ENCODE measurements at regions not wholly inside any gene's neighbourhood (a gene's known extent, or its start where the extent isn't known, plus 50 kb on each side); places are given as distances from the start of the nearest gene placed in this dataset.
"Not testable (repeated sequence)": the region's sequence is repeated elsewhere in the genome, so short reads cannot be mapped to it uniquely, and the experiment has no call there.

DNA sequence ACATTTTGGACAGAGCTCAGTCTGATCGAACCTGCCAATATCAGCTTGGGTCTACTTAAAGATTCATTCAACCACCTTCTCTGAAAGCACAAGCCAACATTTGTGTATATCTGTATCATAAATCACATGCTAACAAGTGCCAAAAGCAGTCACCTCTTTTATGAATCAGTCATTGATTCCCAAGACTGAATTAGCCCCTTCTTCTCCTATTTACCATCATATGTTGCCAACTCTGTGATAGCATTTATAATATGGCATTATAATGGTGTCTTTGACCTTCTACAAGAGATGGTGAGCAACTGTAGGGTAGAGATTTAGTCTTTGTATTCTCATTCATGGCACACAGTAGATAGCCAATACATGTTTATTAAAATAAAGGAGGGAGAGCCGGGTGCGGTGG, 61.4 kb downstream of the DDX53 start:
- Histone ChIP-seq H3K27ac (ENCODE audit: low read length) (no peak overlapping the region), H3K4me1 (ENCODE audit: control insufficient read depth, insufficient read depth, low read length) (no peaks in the 10 kb centered on the region), H3K27me3 (ENCODE audit: control insufficient read depth, insufficient read depth) (no peaks in the 10 kb centered on the region), H3K4me3 (ENCODE audit: low read length) (no peak overlapping the region), H3K9me3 (ENCODE audit: control insufficient read depth, low read length) (no peaks in the 10 kb centered on the region)
- 89% methylated on average over 3 of the region's 3 CpGs for WGBS
- intact Hi-C loops (cut with DNase I), result no loop called here
- ATAC-seq, result no peak
- no peak for DNase-seq

DNA sequence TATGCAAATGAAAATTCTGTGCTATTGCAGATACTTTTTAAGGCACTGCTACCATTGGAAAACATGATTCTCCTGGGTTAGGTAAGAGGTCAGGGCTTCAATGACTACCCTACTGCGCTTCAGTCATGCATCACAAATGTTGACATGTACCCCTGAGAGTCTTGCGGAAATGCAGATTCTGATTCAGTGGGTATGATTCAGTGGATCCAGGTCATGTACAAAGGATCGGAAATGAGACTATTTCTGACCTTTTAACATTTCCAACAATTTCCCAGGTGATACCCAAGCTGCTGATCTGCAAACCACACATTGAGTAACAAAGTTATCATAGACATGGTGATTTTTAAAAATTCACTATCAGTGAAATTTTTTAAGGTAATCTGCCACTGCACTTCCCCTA, 62.6 kb downstream of the DDX53 start:
- no peaks in the 10 kb centered on the region for H3K27me3 ChIP-seq (ENCODE audit: control insufficient read depth, insufficient read depth)
- no peak for DNase-seq
- no peak overlapping the region for H3K4me3 ChIP-seq (ENCODE audit: low read length)
- WGBS, result 91% methylated on average over 3 of the region's 3 CpGs
- H3K4me1 ChIP-seq (ENCODE audit: control insufficient read depth, insufficient read depth, low read length), result no peaks in the 10 kb centered on the region
- intact Hi-C loops (cut with DNase I), result no loop called here
- no peak overlapping the region for H3K27ac ChIP-seq (ENCODE audit: low read length)
- H3K9me3 ChIP-seq (ENCODE audit: control insufficient read depth, low read length), result no peaks in the 10 kb centered on the region
- no peak for ATAC-seq

DNA sequence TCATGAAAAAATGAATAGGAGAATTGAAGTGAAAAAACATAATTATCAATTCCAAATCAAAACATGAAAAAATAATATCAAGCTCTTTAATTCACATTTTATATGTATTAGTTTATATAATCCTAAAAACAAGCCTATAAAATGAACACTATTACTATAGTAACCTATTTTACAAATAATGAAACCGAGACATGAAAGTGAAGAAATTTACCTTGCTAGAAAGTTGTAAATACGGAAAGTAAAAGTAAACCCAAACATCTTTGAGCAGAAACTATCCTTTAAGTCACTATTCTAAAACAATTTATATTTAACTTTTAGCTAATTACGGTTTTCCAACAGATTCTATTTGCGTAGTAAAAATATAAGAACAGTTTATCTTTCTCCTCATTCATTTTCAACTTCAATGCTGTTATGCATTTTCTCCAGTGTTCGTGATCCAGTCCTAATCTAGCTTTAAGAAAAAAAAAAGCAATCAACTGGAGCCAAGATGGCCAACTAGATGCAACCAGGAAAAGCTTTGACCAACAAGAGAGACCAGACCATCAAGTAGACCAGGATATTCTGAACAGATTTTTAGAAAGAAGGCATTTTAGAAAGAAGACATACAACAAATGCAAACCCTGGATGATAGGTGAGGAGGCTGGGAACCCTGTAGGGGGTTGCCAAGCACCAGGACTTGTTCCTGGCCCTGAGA, 67.0 kb downstream of the DDX53 start:
- H3K4me1 ChIP-seq (ENCODE audit: control insufficient read depth, insufficient read depth, low read length), result no peaks in the 10 kb centered on the region
- no peak overlapping the region for H3K4me3 ChIP-seq (ENCODE audit: low read length)
- DNase-seq, result no peak
- intact Hi-C loops (cut with DNase I), result no loop called here
- no peak overlapping the region for H3K27ac ChIP-seq (ENCODE audit: low read length)
- no peaks in the 10 kb centered on the region for H3K9me3 ChIP-seq (ENCODE audit: control insufficient read depth, low read length)
- H3K27me3 ChIP-seq (ENCODE audit: control insufficient read depth, insufficient read depth), result no peaks in the 10 kb centered on the region
- WGBS, result 88% methylated on average over 5 of the region's 5 CpGs
- ATAC-seq, result no peak

DNA sequence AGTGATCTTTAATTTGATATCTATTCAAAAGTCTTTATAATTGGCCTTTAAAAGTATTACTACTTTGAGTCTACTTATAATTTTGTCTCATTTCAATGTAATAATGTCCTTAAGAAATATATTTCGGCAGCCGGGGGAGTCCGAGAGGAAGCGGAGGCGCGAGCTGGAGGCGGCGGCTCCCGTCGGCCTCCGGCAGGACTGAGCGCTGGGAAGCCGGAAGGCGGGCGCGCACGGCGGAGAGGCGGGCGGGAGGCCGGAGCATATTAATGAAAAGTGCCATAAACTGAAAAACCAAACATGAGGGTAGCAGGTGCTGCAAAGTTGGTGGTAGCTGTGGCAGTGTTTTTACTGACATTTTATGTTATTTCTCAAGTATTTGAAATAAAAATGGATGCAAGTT, 75.7 kb downstream of the DDX53 start:
- intact Hi-C loops (cut with DNase I); H3K4me1 ChIP-seq (ENCODE audit: control insufficient read depth, insufficient read depth, low read length); H3K27ac ChIP-seq (ENCODE audit: low read length); H3K9me3 ChIP-seq (ENCODE audit: control insufficient read depth, low read length); DNase-seq; H3K27me3 ChIP-seq (ENCODE audit: control insufficient read depth, insufficient read depth); H3K4me3 ChIP-seq (ENCODE audit: low read length): not testable (repeated sequence)
- 98% methylated on average over 21 of the region's 21 CpGs for WGBS
- ATAC-seq, result peak in 1 of 2 donors; percentile 48

DNA sequence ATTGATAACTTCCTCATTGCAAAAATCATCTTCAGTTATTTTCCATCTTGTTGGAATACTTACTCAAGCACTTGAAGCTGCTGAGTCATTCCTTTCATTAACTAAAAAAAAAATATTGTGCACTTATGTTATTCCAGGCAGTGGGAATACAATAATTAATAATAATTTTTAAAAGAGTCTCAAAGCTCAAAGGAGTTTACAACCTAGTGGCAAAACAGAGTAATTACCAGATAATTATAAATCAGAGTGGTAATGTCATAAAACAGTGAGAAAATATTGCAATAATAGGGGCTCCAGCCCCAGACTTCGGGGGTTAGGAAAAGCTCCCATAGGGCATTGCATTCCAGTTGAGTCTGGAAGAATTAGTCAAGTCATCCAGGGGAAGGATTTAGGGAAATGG, 79.6 kb downstream of the DDX53 start:
- intact Hi-C loops (cut with DNase I), result no loop called here
- DNase-seq (no peak), ATAC-seq (no peak)
- Histone ChIP-seq H3K27ac (ENCODE audit: low read length) (no peak overlapping the region), H3K4me3 (ENCODE audit: low read length) (no peak overlapping the region), H3K27me3 (ENCODE audit: control insufficient read depth, insufficient read depth) (no peaks in the 10 kb centered on the region), H3K4me1 (ENCODE audit: control insufficient read depth, insufficient read depth, low read length) (no peaks in the 10 kb centered on the region), H3K9me3 (ENCODE audit: control insufficient read depth, low read length) (no peaks in the 10 kb centered on the region)
- WGBS, result 83% methylated on average over 1 of the region's 1 CpG

DNA sequence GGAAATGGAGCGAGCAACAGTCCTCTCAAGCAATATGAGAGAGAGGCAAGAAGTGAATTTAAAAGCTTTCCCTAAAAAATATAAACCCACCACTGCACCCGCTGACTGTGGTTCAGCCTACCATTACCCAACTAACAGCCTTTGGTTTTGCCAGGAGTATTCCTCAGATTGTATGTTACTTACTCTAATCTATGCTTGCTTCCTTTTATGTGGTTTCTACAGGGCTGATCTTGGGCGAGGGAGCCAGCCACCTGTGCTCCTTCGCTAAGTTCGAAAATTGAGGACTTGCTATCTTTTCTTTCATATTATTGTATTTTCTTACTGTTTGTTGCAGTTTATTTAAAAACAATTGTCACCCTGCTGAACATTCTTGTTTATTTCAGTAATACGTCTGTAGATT, 101.1 kb downstream of the DDX53 start:
- Histone ChIP-seq H3K27ac (ENCODE audit: low read length) (no peak overlapping the region), H3K4me1 (ENCODE audit: control insufficient read depth, insufficient read depth, low read length) (no peaks in the 10 kb centered on the region), H3K9me3 (ENCODE audit: control insufficient read depth, low read length) (no peaks in the 10 kb centered on the region), H3K4me3 (ENCODE audit: low read length) (no peak overlapping the region), H3K27me3 (ENCODE audit: control insufficient read depth, insufficient read depth) (no peaks in the 10 kb centered on the region)
- WGBS, result 91% methylated on average over 6 of the region's 6 CpGs
- intact Hi-C loops (cut with DNase I), result no loop called here
- DNase-seq (no peak), ATAC-seq (no peak)

DNA sequence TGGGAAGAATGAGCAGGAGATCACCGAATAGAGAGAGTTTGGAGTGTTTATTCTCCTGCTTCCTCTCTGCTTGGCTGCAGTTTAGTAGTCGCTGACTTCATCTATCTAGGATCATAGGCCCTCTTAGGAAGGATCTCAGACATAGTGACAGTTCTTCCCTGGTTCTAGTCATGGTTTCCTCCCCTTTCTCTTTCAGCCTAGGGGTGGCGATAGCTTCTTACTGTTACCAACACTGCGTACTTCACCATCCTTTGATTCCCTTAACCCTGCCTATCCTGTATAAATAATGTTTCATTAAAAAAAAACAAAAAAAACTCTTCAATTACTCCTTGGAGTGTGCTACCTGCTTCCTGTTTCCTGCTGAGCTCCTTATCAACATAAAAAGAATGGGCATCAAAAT, 103.8 kb downstream of the DDX53 start:
- no peak overlapping the region for H3K4me3 ChIP-seq (ENCODE audit: low read length)
- no peak overlapping the region for H3K27ac ChIP-seq (ENCODE audit: low read length)
- no peaks in the 10 kb centered on the region for H3K9me3 ChIP-seq (ENCODE audit: control insufficient read depth, low read length)
- intact Hi-C loops (cut with DNase I), result no loop called here
- H3K4me1 ChIP-seq (ENCODE audit: control insufficient read depth, insufficient read depth, low read length), result no peaks in the 10 kb centered on the region
- H3K27me3 ChIP-seq (ENCODE audit: control insufficient read depth, insufficient read depth), result no peaks in the 10 kb centered on the region
- DNase-seq (no peak), ATAC-seq (no peak)
- 64% methylated on average over 4 of the region's 4 CpGs for WGBS

DNA sequence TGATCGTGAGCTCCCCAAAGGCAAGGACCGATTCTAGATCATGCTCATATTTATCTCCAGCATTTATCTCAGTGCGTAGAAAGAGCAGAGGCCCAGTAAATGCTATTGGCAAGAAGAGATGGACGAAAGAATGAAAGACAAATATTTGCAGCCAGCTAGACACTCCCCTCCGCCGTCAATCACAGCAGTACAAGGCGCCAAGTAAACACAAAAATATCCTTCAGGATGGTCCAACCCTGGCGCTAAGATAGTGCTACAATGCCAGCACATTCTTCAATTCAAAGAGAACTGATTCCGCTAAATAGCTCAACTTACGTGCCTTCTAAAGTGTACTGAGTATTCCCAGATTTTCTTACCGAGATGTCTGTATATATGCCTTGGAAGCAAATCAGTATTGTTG, 114.5 kb downstream of the DDX53 start:
- H3K9me3 ChIP-seq (ENCODE audit: control insufficient read depth, low read length), result no peaks in the 10 kb centered on the region
- no peaks in the 10 kb centered on the region for H3K27me3 ChIP-seq (ENCODE audit: control insufficient read depth, insufficient read depth)
- DNase-seq, result no peak
- no peak overlapping the region for H3K4me3 ChIP-seq (ENCODE audit: low read length)
- 83% methylated on average over 11 of the region's 11 CpGs for WGBS
- ATAC-seq, result no peak
- no peak overlapping the region for H3K27ac ChIP-seq (ENCODE audit: low read length)
- intact Hi-C loops (cut with DNase I), result no loop called here
- H3K4me1 ChIP-seq (ENCODE audit: control insufficient read depth, insufficient read depth, low read length), result no peaks in the 10 kb centered on the region

DNA sequence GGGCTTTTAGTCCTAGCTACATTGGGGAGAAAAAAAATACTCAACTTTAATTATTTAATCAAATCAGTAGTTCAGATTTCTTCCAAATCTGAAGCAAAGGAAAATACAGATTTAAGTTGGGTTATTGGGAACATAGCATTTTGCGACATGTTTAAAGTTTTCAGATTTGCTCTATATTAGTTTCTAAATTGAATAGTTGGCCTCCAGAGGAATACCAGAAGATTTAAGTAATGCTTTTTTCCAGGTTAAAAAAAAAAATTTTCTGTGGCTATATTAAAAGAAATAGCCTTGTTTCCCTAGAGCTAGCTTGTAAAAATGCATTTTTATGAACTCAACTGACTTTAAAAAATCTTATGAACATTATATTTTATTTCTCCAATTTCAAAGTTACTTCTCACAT, 115.9 kb downstream of the DDX53 start:
- ATAC-seq, result no peak
- Histone ChIP-seq H3K27me3 (ENCODE audit: control insufficient read depth, insufficient read depth) (no peaks in the 10 kb centered on the region), H3K4me3 (ENCODE audit: low read length) (no peak overlapping the region), H3K9me3 (ENCODE audit: control insufficient read depth, low read length) (no peaks in the 10 kb centered on the region), H3K4me1 (ENCODE audit: control insufficient read depth, insufficient read depth, low read length) (no peaks in the 10 kb centered on the region), H3K27ac (ENCODE audit: low read length) (no peak overlapping the region)
- no peak for DNase-seq
- intact Hi-C loops (cut with DNase I), result no loop called here
- 95% methylated on average over 1 of the region's 1 CpG for WGBS

DNA sequence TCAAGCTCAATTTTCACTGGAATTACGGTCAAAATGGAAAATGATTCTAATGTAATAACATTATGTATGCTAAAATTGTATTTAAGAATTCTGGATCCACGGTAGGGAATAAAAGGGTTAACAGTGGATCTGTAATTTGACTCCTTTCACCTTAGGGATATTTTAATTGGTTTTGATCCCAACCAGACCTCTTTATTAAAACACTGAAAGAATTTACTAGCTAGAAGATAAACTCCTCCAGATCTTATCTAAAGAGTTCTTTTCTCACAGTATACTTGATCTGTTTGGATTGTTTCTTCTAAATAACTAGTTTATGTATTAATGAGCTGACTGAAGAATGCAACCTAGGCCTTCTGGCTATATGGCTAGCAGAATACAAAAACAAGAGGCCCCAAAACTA, 118.4 kb downstream of the DDX53 start:
- no peak for ATAC-seq

DNA sequence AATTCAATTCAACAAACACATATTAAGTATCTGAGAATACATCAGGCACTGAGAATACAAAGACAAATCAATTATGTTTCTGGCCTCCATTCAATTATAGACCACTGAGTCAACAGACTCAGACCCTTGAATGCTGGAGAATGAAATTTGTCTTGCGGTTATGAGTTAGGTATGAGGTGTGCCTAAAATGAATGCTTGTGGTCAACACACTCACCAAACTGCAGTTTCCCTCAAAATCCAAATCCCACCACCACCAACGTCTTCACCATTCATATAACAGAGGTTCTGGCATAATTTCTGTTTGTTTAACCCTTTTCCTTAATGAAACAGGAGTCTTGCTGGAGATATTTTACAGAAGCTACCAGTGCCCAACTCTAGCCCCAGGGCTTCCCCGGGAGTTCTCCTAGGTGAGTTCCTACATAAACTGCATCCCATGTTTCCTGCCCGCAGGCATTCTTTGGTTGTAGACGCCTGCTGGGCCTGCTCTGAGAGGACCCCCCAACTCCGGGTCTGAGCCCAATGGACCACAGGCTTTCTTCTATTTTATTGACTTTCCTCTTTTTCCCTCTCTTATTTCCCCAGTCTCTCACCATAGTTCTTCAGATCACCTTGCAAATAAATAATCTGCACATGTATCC, 119.2 kb downstream of the DDX53 start:
- 85% methylated on average over 6 of the region's 6 CpGs for WGBS
- intact Hi-C loops (cut with DNase I), result no loop called here
- no peak overlapping the region for H3K27ac ChIP-seq (ENCODE audit: low read length)
- DNase-seq (no peak), ATAC-seq (no peak)
- H3K4me3 ChIP-seq (ENCODE audit: low read length), result no peak overlapping the region
- H3K4me1 ChIP-seq (ENCODE audit: control insufficient read depth, insufficient read depth, low read length), result no peaks in the 10 kb centered on the region
- H3K9me3 ChIP-seq (ENCODE audit: control insufficient read depth, low read length), result no peaks in the 10 kb centered on the region
- no peaks in the 10 kb centered on the region for H3K27me3 ChIP-seq (ENCODE audit: control insufficient read depth, insufficient read depth)

More for the DNA sequence above, 118.4 kb downstream of the DDX53 start:
- DNase-seq, result no peak
- Histone ChIP-seq H3K27ac (ENCODE audit: low read length) (no peak overlapping the region), H3K27me3 (ENCODE audit: control insufficient read depth, insufficient read depth) (no peaks in the 10 kb centered on the region), H3K4me1 (ENCODE audit: control insufficient read depth, insufficient read depth, low read length) (no peaks in the 10 kb centered on the region), H3K9me3 (ENCODE audit: control insufficient read depth, low read length) (no peaks in the 10 kb centered on the region), H3K4me3 (ENCODE audit: low read length) (no peak overlapping the region)
- 71% methylated on average over 2 of the region's 2 CpGs for WGBS
- intact Hi-C loops (cut with DNase I), result no loop called here

DNA sequence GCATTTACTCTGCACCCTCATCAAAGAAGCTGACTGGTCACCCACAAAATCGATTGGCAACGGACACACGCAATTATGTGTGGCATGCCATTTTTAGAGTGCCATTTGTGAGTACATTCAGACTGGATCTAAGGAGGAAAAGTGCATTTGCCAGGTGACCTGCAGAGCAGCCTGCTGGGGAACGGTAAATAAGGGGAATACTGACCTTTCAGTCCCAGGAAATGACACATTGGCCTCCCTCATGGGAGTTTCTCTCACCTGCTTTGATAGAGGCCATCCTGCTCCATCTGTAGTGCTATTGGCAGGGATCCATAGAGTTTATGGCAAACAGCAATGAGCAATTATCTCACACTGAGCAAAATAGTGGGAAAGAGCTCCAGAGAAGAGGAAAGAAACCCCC, 127.8 kb downstream of the DDX53 start:
- H3K27me3 ChIP-seq (ENCODE audit: control insufficient read depth, insufficient read depth), result no peaks in the 10 kb centered on the region
- no peaks in the 10 kb centered on the region for H3K4me1 ChIP-seq (ENCODE audit: control insufficient read depth, insufficient read depth, low read length)
- DNase-seq (no peak), ATAC-seq (no peak)
- no peaks in the 10 kb centered on the region for H3K9me3 ChIP-seq (ENCODE audit: control insufficient read depth, low read length)
- H3K4me3 ChIP-seq (ENCODE audit: low read length), result no peak overlapping the region
- H3K27ac ChIP-seq (ENCODE audit: low read length), result no peak overlapping the region
- 94% methylated on average over 4 of the region's 4 CpGs for WGBS
- intact Hi-C loops (cut with DNase I), result no loop called here
